ENCODE measurements at regions not wholly inside any gene's neighbourhood (a gene's known extent, or its start where the extent isn't known, plus 50 kb on each side); places are given as distances from the start of the nearest gene placed in this dataset.

DNA sequence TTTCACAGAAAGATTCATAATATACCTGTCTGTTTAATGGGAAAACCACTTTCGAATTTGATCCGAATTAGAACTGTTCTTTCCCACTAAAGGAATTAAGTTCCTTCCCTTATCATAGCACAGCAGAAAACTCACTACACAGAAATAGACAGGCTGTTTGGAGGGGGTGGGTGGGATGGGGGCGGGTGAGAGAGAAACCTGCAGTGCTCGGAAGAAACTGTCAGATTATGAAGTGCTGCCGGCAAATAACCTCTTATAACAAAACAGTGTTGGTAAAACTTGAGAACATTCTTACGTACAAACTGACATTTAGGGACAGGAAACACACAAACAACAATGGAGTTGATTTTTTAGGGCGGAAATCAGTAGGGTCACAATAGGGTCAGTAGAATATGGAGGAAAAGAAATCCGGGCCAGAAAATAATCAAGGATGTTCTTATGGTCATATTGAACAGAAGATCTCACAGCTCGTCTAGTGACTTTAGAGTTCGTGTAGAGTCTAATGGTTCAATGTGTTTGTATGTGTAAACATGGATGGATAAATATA lies 756.0 kb upstream of the LRATD1 start:
- TF ChIP-seq, protein P1, sequence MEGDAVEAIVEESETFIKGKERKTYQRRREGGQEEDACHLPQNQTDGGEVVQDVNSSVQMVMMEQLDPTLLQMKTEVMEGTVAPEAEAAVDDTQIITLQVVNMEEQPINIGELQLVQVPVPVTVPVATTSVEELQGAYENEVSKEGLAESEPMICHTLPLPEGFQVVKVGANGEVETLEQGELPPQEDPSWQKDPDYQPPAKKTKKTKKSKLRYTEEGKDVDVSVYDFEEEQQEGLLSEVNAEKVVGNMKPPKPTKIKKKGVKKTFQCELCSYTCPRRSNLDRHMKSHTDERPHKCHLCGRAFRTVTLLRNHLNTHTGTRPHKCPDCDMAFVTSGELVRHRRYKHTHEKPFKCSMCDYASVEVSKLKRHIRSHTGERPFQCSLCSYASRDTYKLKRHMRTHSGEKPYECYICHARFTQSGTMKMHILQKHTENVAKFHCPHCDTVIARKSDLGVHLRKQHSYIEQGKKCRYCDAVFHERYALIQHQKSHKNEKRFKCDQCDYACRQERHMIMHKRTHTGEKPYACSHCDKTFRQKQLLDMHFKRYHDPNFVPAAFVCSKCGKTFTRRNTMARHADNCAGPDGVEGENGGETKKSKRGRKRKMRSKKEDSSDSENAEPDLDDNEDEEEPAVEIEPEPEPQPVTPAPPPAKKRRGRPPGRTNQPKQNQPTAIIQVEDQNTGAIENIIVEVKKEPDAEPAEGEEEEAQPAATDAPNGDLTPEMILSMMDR (IDR thresholded peaks at IDR 0.05; ENCODE audit: insufficient read depth, low read length, poor library complexity, severe bottlenecking) = no peak
- TF ChIP-seq EZH2phosphoT487 (conservative IDR thresholded peaks at IDR 0.05; ENCODE audit: low read length) = no peak
